Keratinocyte (primary cell): ENCODE measurements at regions not wholly inside any gene's neighbourhood (a gene's known extent, or its start where the extent isn't known, plus 50 kb on each side); places are given as distances from the start of the nearest gene placed in this dataset.

Source experiments
- CTCF ChIP-seq, 3 experiments: IDR thresholded peaks in 1 of 3; conservative IDR thresholded peaks in 1 of 3; optimal IDR thresholded peaks in 1 of 3; 2 replicates in 2 of 3; 3 replicates in 1 of 3; pipeline versions ENCODE3 to v1.5.1; 2011; ENCODE audit warnings: low read length in 3 of 3, mild to moderate bottlenecking in 3 of 3, moderate library complexity in 2 of 3, control low read depth in 1 of 3, inconsistent platforms in 1 of 3; ENCODE audit not compliant: insufficient read depth in 2 of 3; ENCODE audit errors: extremely low read depth in 1 of 3
- EZH2 ChIP-seq: IDR thresholded peaks from one replicate; pipeline ENCODE4 v1.6.1; 2012; ENCODE audit warnings: inconsistent platforms, mild to moderate bottlenecking, low read length, moderate library complexity

GRCh38 chr3:117217760-117218316 is 508.3 kb downstream of the TUSC7 start:
- no peak for TF ChIP-seq CTCF (optimal IDR thresholded peaks at IDR 0.05 in 1 of 3, IDR thresholded peaks at IDR 0.05 in 1 of 3, conservative IDR thresholded peaks at IDR 0.05 in 1 of 3; ENCODE audit: extremely low read depth in 1 of 3, insufficient read depth in 2 of 3, low read length in 3 of 3)
- no peak for TF ChIP-seq EZH2
